Central memory CD4-positive, alpha-beta T cell (primary cell): ENCODE measurements at regions not wholly inside any gene's neighbourhood (a gene's known extent, or its start where the extent isn't known, plus 50 kb on each side); places are given as distances from the start of the nearest gene placed in this dataset.
A peak's percentile ranks its signal among the peaks of the same experiment; 100 is the strongest.
"Not testable (repeated sequence)": the region's sequence is repeated elsewhere in the genome, so short reads cannot be mapped to it uniquely, and the experiment has no call there.

Experiments
- DNase-seq: peaks from one replicate; pipeline ENCODE4 v3.0.0; 2022

GRCh38 chr10:30763918-30764317, 134.4 kb upstream of the LYZL2 start:
- no peak for DNase-seq

- DNase-seq = no peak
Observed at GRCh38 chr10:30762620-30763019, 133.1 kb upstream of the LYZL2 start.

DNA sequence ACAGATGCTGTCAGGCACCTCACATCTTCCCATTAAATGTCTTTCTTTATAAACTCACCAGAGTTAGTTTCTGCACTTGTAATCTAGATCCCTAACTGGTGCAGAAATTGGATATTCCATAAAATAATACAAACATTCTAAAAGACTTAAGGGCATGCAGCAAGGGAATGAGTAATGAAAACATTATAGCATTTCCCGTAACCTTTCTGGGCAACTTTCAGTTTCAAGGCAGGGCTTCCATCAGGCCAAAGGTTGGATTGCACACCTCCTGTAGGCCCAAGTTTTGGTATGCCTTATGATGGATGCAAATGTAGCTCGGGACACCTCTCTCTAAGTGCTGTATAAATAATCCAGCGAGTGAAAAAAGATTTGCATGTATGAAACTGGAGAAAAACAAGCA, 129.9 kb upstream of the LYZL2 start:
- DNase-seq = no peak

GRCh38 chr10:30758338-30758737, 128.8 kb upstream of the LYZL2 start:
- DNase-seq = no peak

DNA sequence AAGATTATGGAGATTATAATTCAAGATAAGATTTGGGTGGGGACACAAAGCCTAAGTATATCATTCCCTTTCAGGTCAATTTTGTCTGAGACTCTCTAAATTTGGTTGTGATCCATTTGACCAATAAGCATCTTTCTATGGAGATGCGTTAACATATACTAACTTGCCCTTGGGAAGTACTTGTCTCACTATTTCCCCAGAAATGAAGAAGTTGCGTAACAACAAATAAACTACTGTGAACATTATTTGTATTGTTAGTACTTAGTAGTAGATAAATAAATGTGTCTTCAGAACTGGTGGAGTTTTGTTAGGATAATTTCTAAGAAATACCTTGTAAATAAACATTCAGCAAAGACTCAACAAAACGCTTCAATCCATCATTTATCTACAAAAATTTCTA, 127.3 kb upstream of the LYZL2 start:
- no peak for DNase-seq

GRCh38 chr10:30756151-30756550, 126.6 kb upstream of the LYZL2 start:
- no peak for DNase-seq

DNA sequence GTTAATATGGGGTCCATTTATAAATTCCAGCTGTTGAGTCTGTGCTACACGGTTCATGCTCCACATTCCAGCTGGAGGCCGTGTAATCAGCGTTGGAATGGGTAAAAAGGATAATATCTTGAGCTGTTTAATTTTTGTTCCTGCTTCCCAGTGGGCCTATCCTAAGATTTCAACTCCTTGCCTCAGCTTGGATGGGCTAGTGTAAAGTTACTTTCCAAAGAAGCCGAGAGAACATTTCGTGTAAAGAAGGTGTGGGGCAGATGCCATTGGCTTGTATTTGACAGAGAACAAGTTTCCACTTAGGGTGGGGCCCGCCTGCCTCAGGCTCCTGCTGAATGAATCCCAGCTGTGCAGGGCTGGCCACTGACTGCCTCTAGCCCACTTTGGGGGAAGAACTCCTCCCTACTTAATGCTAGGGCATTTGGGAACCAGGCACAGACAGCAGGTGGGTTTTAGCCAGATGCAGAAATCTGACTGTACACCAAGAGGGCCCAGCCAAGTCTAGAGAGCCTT, 125.9 kb upstream of the LYZL2 start:
- no peak for DNase-seq

GRCh38 chr10:30752481-30752881, 122.9 kb upstream of the LYZL2 start:
- DNase-seq = no peak

DNA sequence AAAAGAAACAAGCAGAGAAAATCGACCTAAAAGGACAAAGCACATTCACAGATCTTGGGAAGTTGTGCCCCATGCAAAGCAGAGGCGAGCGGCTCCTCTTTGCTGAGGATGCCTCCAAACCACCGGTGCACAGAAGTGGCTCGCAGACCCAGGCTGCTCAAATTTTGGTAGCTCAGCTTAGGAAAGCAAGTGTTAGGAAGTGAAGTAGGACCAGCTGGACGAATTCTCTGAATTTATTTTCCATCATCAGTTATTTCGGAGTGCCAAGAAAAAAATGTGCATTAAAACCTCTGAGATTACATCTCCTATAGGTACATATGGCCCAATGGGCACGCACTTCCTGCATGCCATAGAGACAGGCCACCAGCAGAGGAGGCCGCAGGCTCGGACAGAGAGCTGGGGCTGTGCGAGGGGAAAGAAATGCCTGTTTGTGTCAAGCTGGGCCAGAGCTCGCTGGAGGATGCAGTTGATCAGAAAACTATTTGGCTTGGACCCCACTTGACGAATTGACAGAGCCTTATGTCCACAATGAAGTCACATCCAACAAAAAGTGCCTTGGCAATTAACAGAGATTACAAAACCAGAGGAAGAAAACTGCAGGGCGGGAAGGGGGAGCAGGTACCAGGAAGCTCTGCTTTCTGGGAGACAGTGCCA, 122.3 kb upstream of the LYZL2 start:
- peak; percentile 59 for DNase-seq

DNA sequence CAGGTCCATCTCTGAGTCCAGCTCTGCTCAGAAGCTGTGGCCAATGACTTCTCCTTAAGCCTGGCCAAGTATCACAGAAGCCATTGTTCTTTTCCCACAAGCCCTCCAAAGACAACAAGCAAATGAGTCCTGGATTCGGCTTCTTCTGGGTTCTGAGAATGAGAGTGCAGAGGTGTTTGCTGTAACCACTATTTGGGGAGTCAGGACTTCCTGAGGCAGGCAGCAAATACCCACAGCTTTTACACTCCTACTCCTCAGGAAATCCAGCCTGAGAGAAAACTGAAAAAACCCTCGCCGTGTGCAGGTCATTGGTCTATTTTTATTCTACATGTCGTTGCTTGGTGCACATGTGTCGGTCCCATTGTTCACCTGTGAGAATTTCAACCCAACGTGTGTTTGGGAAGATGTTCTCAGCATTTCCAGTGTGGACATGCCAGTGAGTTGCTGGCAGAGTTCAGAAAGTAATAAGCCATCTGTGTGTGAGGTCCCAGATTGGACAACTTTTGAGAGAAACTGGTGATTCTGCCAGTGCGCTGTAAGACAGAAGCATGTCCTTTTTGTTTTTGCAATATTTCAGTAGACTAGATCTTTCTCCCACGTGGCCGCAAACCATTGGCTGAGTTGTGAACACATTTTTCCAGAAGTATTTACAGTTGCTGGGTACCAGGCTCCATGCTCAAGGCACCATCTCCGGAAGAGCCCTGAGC, 121.6 kb upstream of the LYZL2 start:
- no peak for DNase-seq

DNA sequence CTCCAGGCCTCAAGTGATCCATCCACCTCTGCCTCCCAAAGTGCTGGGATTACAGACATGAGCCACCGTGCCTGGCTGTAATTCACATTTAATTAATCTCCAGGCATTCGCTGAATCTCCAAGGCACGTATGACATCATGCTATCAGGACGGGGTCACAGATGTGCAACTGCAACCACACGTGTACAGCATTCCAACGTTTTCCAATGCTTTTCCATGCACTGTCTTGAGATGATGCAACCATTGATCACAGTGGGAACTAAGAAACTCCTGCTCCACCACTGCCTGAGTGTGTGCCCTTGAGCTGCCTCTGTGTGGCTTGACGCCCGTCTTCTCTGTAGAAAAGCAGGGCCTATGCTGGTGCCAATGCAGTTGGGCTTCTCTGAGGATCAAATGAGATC, 119.8 kb upstream of the LYZL2 start:
- no peak for DNase-seq

- DNase-seq = no peak
Observed at GRCh38 chr10:30748152-30748973, 118.8 kb upstream of the LYZL2 start.

DNA sequence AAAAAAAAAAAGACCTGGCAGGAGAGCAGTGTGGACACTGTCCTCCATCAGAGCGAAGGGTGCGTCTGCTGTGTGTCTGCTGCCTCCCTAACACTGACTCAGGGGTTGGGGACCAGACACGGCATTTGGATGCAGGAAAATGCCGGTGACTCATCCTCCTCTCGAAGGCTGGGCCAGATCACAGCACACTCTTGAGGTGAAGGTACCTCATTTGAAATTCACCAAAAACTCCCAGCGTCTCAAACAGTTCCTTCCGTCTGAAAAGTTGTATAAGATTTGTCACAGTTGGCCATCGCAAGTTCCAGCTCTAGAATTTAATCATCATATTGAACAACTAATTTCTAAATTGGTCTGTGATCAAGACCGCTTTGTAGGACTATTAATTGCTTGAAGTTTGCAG, 118.1 kb upstream of the LYZL2 start:
- DNase-seq = no peak

DNA sequence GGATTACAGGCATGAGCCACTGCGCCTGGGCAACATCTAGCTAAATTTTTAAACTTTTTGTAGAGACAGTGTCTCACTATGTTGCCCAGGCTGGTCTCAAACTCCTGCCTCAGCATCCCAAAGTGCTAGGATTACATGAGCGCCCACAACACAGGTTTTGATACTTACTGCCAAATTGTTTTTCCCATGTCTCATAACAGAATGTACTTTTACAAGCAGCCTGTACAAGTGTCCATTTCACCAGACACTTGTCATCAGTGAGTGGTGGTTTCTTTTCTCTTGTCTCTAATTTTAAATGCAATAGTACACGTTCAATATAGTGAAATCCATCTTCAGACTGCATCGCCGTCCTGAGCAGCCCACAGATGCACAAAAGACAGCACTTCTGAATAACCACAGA, 116.4 kb upstream of the LYZL2 start:
- no peak for DNase-seq

- no peak for DNase-seq
Observed at GRCh38 chr10:30744106-30744505, 114.6 kb upstream of the LYZL2 start.

GRCh38 chr10:30743586-30743985, 114.0 kb upstream of the LYZL2 start:
- no peak for DNase-seq

DNA sequence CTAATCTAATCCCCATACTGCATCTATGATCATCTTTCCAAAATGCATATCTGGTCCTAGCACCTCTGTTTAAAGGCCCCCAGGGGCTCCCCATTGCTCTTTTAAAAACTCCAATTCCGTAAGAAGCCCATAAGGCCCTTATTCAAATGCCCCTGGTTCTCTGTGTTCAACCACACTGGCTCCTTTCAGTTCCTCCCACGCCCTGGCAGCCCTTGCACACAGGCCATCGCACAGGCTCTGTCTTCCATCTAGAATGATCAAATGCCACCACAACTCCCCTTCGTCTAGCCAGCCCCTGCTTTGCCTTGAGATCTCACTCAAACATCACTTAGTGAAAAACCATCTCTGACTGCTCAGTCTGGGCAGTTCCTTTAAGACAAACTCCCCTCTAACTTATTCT, 112.9 kb upstream of the LYZL2 start:
- no peak for DNase-seq

DNA sequence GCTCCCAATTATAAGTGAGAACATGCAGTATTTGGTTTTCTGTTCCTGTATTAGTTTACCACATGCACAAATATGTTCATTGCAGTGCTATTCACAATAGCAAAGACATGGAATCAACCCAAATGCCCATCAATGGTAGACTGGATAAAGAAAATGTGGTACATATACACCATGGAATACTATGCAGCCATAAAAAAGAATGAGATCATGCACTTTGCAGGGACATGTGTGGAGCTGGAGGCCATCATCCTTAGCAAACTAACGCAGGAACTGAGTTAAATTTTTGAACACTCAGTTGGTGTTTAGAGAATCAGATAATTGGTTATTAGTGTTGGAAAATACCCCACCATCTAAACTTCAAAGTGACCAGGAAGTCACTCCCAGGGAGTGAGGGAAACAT, 111.2 kb upstream of the LYZL2 start:
- DNase-seq = not testable (repeated sequence)

DNA sequence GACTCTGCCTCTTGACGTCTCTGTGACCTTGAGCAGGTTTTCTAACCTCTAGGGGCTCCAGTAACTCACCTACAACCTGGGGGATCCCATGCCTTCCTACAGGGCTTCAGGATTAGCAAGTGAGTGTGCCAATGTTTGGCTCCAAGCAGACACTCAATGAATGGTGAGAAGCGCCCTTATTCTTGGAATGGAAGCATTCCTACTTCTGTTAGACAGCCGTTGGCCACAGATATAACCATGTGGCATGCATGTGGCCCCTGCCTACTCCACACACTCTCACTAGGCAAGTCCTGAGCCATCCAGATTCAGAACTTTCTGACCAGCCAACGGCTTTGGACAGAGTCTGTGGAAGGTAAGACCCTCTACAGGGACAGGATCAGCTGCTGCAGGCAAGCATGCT, 108.9 kb upstream of the LYZL2 start:
- no peak for DNase-seq

GRCh38 chr10:30737931-30738391, 108.4 kb upstream of the LYZL2 start:
- no peak for DNase-seq

- no peak for DNase-seq
Observed at GRCh38 chr10:30736685-30737232, 107.2 kb upstream of the LYZL2 start.

GRCh38 chr10:30734901-30735300, 105.3 kb upstream of the LYZL2 start:
- DNase-seq = no peak

- DNase-seq = no peak
Observed at GRCh38 chr10:30732671-30733070, 103.1 kb upstream of the LYZL2 start.
